Skeletal muscle cell (primary cell): ENCODE measurements at regions not wholly inside any gene's neighbourhood (a gene's known extent, or its start where the extent isn't known, plus 50 kb on each side); places are given as distances from the start of the nearest gene placed in this dataset.
"Not testable (repeated sequence)": the region's sequence is repeated elsewhere in the genome, so short reads cannot be mapped to it uniquely, and the experiment has no call there.

Source experiments
- DNase-seq: peaks from one replicate; pipeline ENCODE4 v3.0.0-alpha.2; 2010; ENCODE audit warnings: low read depth
- H3K4me3 ChIP-seq: 2 replicates; pipeline ENCODE4 v1.5.1; 2011; ENCODE audit warnings: low read depth, mild to moderate bottlenecking, control low read depth, low read length, moderate library complexity

DNA sequence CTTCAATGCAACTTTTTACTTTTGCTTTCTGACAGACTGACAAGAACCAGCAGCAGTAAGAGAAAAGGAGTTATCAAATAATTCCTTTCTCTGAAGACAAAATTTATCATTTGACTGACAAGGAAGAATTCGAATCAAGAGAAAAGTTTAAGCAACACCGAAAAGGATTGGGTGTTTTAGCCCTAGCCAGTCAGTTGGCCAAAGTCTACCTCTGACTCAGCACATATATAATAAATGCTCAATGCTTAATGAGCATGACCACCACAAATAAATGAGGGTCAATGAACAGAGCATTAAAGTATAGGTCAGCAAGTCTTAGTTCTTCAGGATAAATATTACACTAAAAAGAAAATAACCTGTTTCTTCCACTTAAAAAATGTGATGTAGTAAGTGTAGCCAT, 1603.5 kb upstream of the C9orf72 start:
- no peak overlapping the region for H3K4me3 ChIP-seq
- no peak for DNase-seq

DNA sequence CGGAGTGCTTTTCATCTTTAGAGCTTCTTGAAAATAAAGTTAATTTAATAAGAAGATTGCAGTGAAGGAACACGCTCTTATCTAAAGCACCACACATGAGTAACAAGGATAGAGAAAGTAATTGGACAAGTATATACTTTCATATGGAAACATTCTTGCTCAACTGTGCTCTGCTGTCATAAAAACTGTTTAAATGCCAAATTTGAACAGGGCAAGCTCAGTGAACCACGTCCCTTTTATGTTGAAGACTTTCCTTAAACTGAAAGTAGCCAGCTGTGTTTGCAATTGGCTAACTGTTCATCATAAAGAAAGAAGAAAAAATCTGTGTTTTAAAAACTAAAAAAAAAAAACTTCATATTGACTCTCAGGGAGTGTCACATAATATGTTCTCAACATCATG, 1610.7 kb upstream of the C9orf72 start:
- H3K4me3 ChIP-seq: no peak overlapping the region
- DNase-seq: no peak

- not testable (repeated sequence) for H3K4me3 ChIP-seq, DNase-seq
Observed at GRCh38 chr9:29188771-29189170, 1615.5 kb upstream of the C9orf72 start.

- not testable (repeated sequence) for DNase-seq, H3K4me3 ChIP-seq
Observed at GRCh38 chr9:29189221-29189620, 1615.9 kb upstream of the C9orf72 start.

DNA sequence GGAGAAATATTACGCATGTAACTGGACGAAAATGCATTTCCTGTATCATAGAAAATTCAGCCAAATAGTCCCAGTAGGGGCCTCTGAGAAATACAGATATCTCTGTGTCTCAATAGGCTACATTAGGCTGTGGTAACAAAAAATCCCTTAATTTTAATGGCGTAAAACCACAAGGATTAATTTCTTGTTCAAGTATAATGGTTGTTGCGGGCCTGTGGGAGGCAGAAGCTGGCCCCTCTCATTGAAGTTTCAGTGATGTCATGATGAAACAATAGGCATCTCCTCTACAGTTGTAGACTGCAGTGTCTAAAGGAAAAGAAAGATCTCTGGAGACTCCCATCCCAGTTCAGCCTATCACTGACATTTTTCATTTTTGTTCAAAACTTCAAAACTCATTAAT, 1625.6 kb upstream of the C9orf72 start:
- H3K4me3 ChIP-seq: no peak overlapping the region
- DNase-seq: no peak

- H3K4me3 ChIP-seq: no peak overlapping the region
- no peak for DNase-seq
Observed at GRCh38 chr9:29199975-29200374, 1626.7 kb upstream of the C9orf72 start.

DNA sequence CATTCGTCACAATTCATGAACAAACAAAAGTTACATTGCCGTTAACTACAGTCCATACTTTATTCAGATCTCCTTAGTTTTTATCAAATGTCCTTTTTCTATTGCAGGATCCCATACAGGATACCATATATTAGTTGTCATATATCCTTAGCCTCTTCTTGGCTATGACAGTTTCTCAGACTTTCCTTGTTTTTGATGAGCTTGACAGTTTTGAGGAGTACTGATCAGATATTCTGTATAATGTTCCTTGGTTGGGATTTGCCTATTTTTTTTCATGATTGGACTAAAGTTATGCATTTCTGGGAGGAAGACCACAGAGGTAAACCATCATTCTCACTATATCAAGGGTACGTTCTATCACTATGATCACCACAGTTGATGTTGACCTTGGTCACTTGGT, 1627.4 kb upstream of the C9orf72 start:
- no peak for DNase-seq
- no peak overlapping the region for H3K4me3 ChIP-seq

DNA sequence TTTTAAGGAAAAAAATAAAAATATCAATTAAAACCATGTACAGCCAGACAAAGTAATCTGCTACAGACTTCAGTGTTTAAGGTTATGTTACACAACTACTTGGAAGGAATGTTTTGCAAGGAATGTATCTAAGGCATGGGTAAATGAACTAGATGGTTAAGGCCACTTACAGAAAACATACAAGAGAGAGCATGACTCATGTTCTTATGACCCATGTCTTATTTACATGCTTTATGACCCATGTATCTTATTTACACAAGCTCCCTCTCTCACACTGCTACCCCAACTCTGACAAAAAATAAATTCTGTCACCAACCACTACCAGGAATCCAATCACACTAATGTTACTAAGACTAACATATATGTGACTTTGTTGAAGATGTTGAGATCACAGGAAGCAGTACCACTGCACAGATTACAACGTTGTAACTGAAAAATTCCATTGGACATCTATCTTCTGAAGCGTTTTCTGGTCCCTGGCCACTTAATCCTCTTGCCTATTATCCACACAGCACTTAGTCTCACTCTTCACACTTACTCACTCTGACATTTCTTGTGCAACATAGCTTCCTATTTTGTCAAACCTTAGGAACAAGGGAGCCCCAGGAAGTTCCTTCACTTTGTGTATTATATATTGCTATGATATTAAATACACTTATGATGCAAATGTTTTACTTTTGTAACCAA, 1630.1 kb upstream of the C9orf72 start:
- no peak overlapping the region for H3K4me3 ChIP-seq
- DNase-seq: peak; percentile 20

- DNase-seq: no peak
- H3K4me3 ChIP-seq: no peak overlapping the region
Observed at GRCh38 chr9:29208670-29209069, 1635.4 kb upstream of the C9orf72 start.

GRCh38 chr9:29209748-29210291, 1636.5 kb upstream of the C9orf72 start:
- no peak overlapping the region for H3K4me3 ChIP-seq
- no peak for DNase-seq

GRCh38 chr9:29211003-29211579, 1637.8 kb upstream of the C9orf72 start:
- no peak for DNase-seq
- no peak overlapping the region for H3K4me3 ChIP-seq

DNA sequence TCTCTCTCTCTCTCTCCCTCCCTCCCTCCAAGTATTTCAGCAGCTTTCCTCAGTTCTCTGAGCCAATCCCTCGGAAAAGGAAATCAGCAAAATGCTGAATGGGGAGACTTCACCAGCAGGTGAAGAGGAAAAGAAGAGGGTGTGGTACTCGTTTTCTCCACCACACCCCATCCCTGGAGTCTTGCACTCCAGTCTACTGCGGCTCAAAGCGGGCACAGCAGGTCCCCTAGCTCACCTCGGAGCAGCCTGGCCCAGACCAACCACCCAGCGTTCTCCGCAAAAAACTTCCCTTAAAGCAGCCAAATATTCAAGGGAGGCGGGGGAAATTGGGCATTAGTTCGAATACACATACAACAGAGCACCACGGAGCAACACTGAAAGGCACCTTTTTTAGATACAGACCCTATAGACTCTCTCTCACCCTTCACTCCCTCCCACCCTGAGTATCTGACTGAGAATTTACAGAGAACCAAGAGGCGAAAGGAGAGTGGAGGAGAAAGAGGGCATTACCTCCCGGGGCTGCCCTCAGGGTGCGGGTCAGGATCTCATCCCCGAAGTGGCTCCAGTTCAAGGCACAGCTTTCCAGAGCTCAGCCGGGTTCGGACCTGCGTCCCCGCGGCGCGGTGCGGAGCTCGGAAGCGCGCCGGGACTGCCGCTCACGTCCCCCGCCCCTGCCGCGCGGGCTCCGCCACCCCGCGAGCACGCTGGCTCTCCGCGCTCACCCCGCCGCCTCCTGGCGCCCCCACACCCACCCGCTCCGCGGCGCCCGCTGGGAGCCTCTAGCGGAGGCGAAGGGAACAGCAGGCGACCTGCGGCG, 1638.5 kb upstream of the C9orf72 start:
- H3K4me3 ChIP-seq: peak overlapping the region; percentile 48
- DNase-seq: no peak

GRCh38 chr9:29212397-29213387, 1639.4 kb upstream of the C9orf72 start:
- peak overlapping the region; percentile 48 for H3K4me3 ChIP-seq
- no peak for DNase-seq

GRCh38 chr9:29213417-29214153, 1640.3 kb upstream of the C9orf72 start, which contains the start of gene LINGO2:
LINGO2 (minus strand) TSS chr9:29213601.
- H3K4me3 ChIP-seq: peak within 1 kb of the TSS; percentile 48
- DNase-seq: no peak

DNA sequence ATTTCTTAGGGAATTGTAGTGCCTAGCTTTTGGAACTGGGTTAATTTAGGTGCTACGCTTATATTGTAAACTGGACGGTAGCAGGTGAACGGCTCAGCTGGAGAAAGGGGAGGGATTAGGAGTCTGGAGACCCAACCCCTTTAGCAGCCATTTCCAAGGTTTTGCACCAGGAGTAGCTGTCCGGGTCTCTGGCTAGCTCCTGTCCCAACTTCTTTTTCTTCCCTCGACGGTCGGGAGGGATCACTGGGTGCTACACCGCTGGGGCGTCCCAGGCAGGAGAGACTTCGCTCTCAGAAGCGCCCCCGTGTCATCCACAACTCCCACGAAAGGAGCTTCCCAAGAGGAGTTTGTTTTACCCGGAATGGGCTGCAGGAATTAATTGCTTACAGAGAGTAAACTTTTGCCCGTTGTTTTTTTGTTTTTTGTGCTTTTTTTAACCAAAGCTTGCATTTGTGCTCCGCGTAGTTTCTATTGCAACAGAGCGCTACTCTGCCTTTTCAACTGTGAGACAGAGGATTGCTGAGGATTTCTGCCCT, 1640.9 kb upstream of the C9orf72 start:
- DNase-seq: no peak
- peak overlapping the region; percentile 48 for H3K4me3 ChIP-seq

GRCh38 chr9:29214690-29215253, 1641.5 kb upstream of the C9orf72 start:
- no peak for DNase-seq
- H3K4me3 ChIP-seq: peak overlapping the region; percentile 48

DNA sequence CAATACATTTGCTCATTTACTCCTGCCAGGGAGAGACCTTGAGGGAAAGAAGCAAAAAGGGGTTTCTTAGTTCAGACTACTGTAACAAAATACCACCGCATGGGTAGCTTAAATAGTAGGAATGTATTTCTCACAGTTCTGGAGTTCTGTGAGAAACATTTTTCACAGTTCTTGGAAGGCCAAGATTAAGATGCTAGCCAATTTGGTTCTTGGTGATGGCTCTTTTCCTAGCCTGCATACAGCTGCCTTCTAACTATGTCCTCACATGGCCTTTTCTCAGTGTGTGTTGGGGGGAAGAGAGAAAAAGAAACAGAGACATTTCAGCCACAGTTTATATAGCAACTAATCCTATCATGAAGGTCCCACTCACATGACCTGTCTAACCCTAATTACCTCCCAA, 1644.7 kb upstream of the C9orf72 start:
- H3K4me3 ChIP-seq: no peak overlapping the region
- DNase-seq: no peak
